Natural killer cell (primary cell): ENCODE measurements at regions not wholly inside any gene's neighbourhood (a gene's known extent, or its start where the extent isn't known, plus 50 kb on each side); places are given as distances from the start of the nearest gene placed in this dataset.

Source experiments
- ATAC-seq, 3 donors: fragments of 150-1000 bp in 2 of 3; fragments of 200-7000 bp in 1 of 3; cut with Tn5 transposase; 1 replicate in 1 of 3; 2 replicates in 2 of 3; pipeline ENCODE4 v1.10.0; 2021; ENCODE audit warnings: mild to moderate bottlenecking in 2 of 3, moderate library complexity in 2 of 3
- DNase-seq, 2 donors: peaks; one replicate each; pipeline versions ENCODE4 v3.0.0 to v3.0.0-alpha.2; 2013 to 2021; ENCODE audit warnings: mixed read lengths in 1 of 2
- H3K27ac ChIP-seq: one replicate; pipeline ENCODE4 v1.5.1; 2013; ENCODE audit warnings: mild to moderate bottlenecking, low read length
- H3K27me3 ChIP-seq: one replicate; pipeline ENCODE4 v1.6.1; 2013; ENCODE audit warnings: low read length; ENCODE audit not compliant: control insufficient read depth, insufficient read depth
- H3K36me3 ChIP-seq: one replicate; pipeline ENCODE4 v1.6.1; 2013; ENCODE audit warnings: low read length; ENCODE audit not compliant: control insufficient read depth, insufficient read depth
- H3K4me1 ChIP-seq: one replicate; pipeline ENCODE4 v1.6.1; 2013; ENCODE audit warnings: low read length; ENCODE audit not compliant: control insufficient read depth, insufficient read depth
- H3K4me3 ChIP-seq: one replicate; pipeline ENCODE4 v1.5.1; 2013; ENCODE audit warnings: low read length
- H3K9me3 ChIP-seq: one replicate; pipeline ENCODE4 v1.6.1; 2013; ENCODE audit warnings: low read length; ENCODE audit not compliant: control insufficient read depth, insufficient read depth
- H3K27ac Mint-ChIP-seq, 2 donors: one replicate each; pipeline ENCODE4 v1.8.0; 2022; ENCODE audit warnings: mild to moderate bottlenecking in 2 of 2, mixed read lengths in 2 of 2, moderate library complexity in 1 of 2
- H3K27me3 Mint-ChIP-seq, 2 donors: one replicate each; pipeline ENCODE4 v1.8.0; 2022; ENCODE audit warnings: low read depth in 2 of 2, mixed read lengths in 2 of 2
- H3K36me3 Mint-ChIP-seq: one replicate; pipeline ENCODE4 v1.8.0; 2022; ENCODE audit warnings: mixed read lengths
- H3K4me1 Mint-ChIP-seq, 2 donors: one replicate each; pipeline ENCODE4 v1.8.0; 2022; ENCODE audit warnings: mixed read lengths in 2 of 2
- H3K4me3 Mint-ChIP-seq: one replicate; pipeline ENCODE4 v1.8.0; 2022; ENCODE audit warnings: mild to moderate bottlenecking, moderate library complexity, mixed read lengths
- H3K9me3 Mint-ChIP-seq, 2 donors: one replicate each; pipeline ENCODE4 v1.8.0; 2022; ENCODE audit warnings: mixed read lengths in 2 of 2
- CTCF ChIP-seq: fragments of 200-600 bp; IDR thresholded peaks from one replicate; pipeline ENCODE4 v1.8.0; 2022; ENCODE audit warnings: antibody characterized with exemption
- WGBS: methylation state at CpG from one replicate; pipeline ENCODE4 v1.1.7; 2013; ENCODE audit warnings: missing lambda C conversion rate; ENCODE audit not compliant: insufficient coverage; 5-methylcytosine and 5-hydroxymethylcytosine counted together
- intact Hi-C: fragments of 100-400 bp; cut with micrococcal nuclease; formaldehyde crosslinking; loops from one replicate; pipeline ENCODE4 v1.14.2; 2022

GRCh38 chr22:27476729-27477128 lies 324.8 kb downstream of the MN1 start:
- Histone ChIP-seq H3K36me3 (no peaks in the 10 kb centered on the region), H3K27ac (no peak overlapping the region), H3K4me3 (no peak overlapping the region), H3K27me3 (no peaks in the 10 kb centered on the region), H3K4me1 (no peaks in the 10 kb centered on the region), H3K9me3 (no peaks in the 10 kb centered on the region)
- intact Hi-C loops, result no loop called here
- no peak for TF ChIP-seq CTCF
- 87% methylated on average over 8 of the region's 8 CpGs for WGBS
- DNase-seq, result no peak
- Mint-ChIP-seq H3K36me3 (no peaks in the 10 kb centered on the region), H3K9me3 (no peaks in the 10 kb centered on the region), H3K4me3 (no peak overlapping the region), H3K4me1 (no peaks in the 10 kb centered on the region), H3K27me3 (peaks cover 0 to 3% of the 10 kb centered on the region in 2 donors), H3K27ac (no peak overlapping the region)
- ATAC-seq, result no peak

- Histone ChIP-seq H3K4me3 (no peak overlapping the region), H3K27me3 (no peaks in the 10 kb centered on the region), H3K36me3 (no peaks in the 10 kb centered on the region), H3K4me1 (no peaks in the 10 kb centered on the region), H3K9me3 (no peaks in the 10 kb centered on the region), H3K27ac (no peak overlapping the region)
- Mint-ChIP-seq H3K36me3 (no peaks in the 10 kb centered on the region), H3K4me3 (no peak overlapping the region), H3K4me1 (no peaks in the 10 kb centered on the region), H3K9me3 (no peaks in the 10 kb centered on the region), H3K27me3 (peaks cover 0 to 3% of the 10 kb centered on the region in 2 donors), H3K27ac (no peak overlapping the region)
- TF ChIP-seq CTCF, result no peak
- ATAC-seq, result no peak
- intact Hi-C loops, result no loop called here
- no peak for DNase-seq
- 92% methylated on average over 7 of the region's 7 CpGs for WGBS
Measured at GRCh38 chr22:27477171-27477570, 324.4 kb downstream of the MN1 start.

GRCh38 chr22:27480487-27480886 lies 321.1 kb downstream of the MN1 start:
- DNase-seq, result no peak
- ATAC-seq, result no peak
- H3K4me3 ChIP-seq, result no peak overlapping the region
- no peak overlapping the region for H3K27ac ChIP-seq
- no peaks in the 10 kb centered on the region for H3K27me3 ChIP-seq
- no peaks in the 10 kb centered on the region for H3K36me3 ChIP-seq
- intact Hi-C loops, result no loop called here
- no peaks in the 10 kb centered on the region for H3K36me3 Mint-ChIP-seq
- WGBS, result 77% methylated on average over 9 of the region's 9 CpGs
- no peak overlapping the region for H3K4me3 Mint-ChIP-seq
- H3K9me3 ChIP-seq, result no peaks in the 10 kb centered on the region
- no peak overlapping the region for H3K27ac Mint-ChIP-seq
- H3K9me3 Mint-ChIP-seq, result no peaks in the 10 kb centered on the region
- no peak for TF ChIP-seq CTCF
- H3K27me3 Mint-ChIP-seq, result peaks cover 8 to 11% of the 10 kb centered on the region in 2 donors
- H3K4me1 Mint-ChIP-seq, result no peaks in the 10 kb centered on the region
- H3K4me1 ChIP-seq, result no peaks in the 10 kb centered on the region

GRCh38 chr22:27482402-27482801 lies 319.2 kb downstream of the MN1 start:
- Mint-ChIP-seq H3K4me1 (no peaks in the 10 kb centered on the region), H3K27ac (no peak overlapping the region), H3K36me3 (no peaks in the 10 kb centered on the region), H3K27me3 (peaks cover 13% of the 10 kb centered on the region in 2 donors), H3K9me3 (no peaks in the 10 kb centered on the region), H3K4me3 (no peak overlapping the region)
- Histone ChIP-seq H3K9me3 (no peaks in the 10 kb centered on the region), H3K27me3 (no peaks in the 10 kb centered on the region), H3K4me3 (no peak overlapping the region), H3K27ac (no peak overlapping the region), H3K4me1 (no peaks in the 10 kb centered on the region), H3K36me3 (no peaks in the 10 kb centered on the region)
- WGBS, result 88% methylated on average over 11 of the region's 11 CpGs
- TF ChIP-seq CTCF, result no peak
- no peak for DNase-seq
- ATAC-seq, result no peak
- intact Hi-C loops, result no loop called here
